ENCODE measurements at regions not wholly inside any gene's neighbourhood (a gene's known extent, or its start where the extent isn't known, plus 50 kb on each side); places are given as distances from the start of the nearest gene placed in this dataset.

- no peak for DNase-seq
Observed at GRCh38 chr5:30117135-30117534, 1076.4 kb upstream of the CDH6 start.

GRCh38 chr5:30113542-30113941 lies 1079.9 kb upstream of the CDH6 start:
- no peak for DNase-seq

- no peak for DNase-seq
Observed at GRCh38 chr5:30112867-30113266, 1080.6 kb upstream of the CDH6 start.

GRCh38 chr5:30108051-30108450 lies 1085.4 kb upstream of the CDH6 start:
- no peak for DNase-seq

- DNase-seq: no peak
Observed at GRCh38 chr5:30106596-30106995, 1086.9 kb upstream of the CDH6 start.

- no peak for DNase-seq
Observed at GRCh38 chr5:30104872-30105596, 1088.5 kb upstream of the CDH6 start.

- DNase-seq: no peak
Observed at GRCh38 chr5:30103452-30104202, 1089.9 kb upstream of the CDH6 start.

- peak; percentile 60 for DNase-seq
Observed at GRCh38 chr5:30103052-30103451, 1090.4 kb upstream of the CDH6 start.

GRCh38 chr5:30102185-30102584 lies 1091.3 kb upstream of the CDH6 start:
- DNase-seq: no peak

- no peak for DNase-seq
Observed at GRCh38 chr5:30100929-30101328, 1092.6 kb upstream of the CDH6 start.

- no peak for DNase-seq
Observed at GRCh38 chr5:30100148-30100713, 1093.3 kb upstream of the CDH6 start.

- peak; percentile 48 for DNase-seq
Observed at GRCh38 chr5:30099634-30100033, 1093.9 kb upstream of the CDH6 start.

GRCh38 chr5:30098940-30099339 lies 1094.5 kb upstream of the CDH6 start:
- DNase-seq: no peak

- DNase-seq: no peak
Observed at GRCh38 chr5:30092548-30092947, 1100.9 kb upstream of the CDH6 start.

- no peak for DNase-seq
Observed at GRCh38 chr5:30069441-30070263, 1123.8 kb upstream of the CDH6 start.

GRCh38 chr5:30063503-30063902 lies 1130.0 kb upstream of the CDH6 start:
- DNase-seq: no peak

GRCh38 chr5:30051976-30052375 lies 1141.5 kb upstream of the CDH6 start:
- no peak for DNase-seq

- DNase-seq: no peak
Observed at GRCh38 chr5:30050056-30050815, 1143.2 kb upstream of the CDH6 start.

GRCh38 chr5:30042677-30043076 lies 1150.8 kb upstream of the CDH6 start:
- DNase-seq: no peak

GRCh38 chr5:30041831-30042385 lies 1151.6 kb upstream of the CDH6 start:
- DNase-seq: no peak

GRCh38 chr5:30041291-30041690 lies 1152.2 kb upstream of the CDH6 start:
- DNase-seq: no peak

- DNase-seq: peak; percentile 32
Observed at GRCh38 chr5:30040488-30041118, 1152.9 kb upstream of the CDH6 start.
